DND-41 (cell line): ENCODE measurements at regions not wholly inside any gene's neighbourhood (a gene's known extent, or its start where the extent isn't known, plus 50 kb on each side); places are given as distances from the start of the nearest gene placed in this dataset.

Experiments
- ATAC-seq: fragments of 200-7000 bp; cut with Tn5 transposase; 3 replicates; pipeline ENCODE4 v1.9.1; 2021; ENCODE audit warnings: low read depth; ENCODE audit not compliant: insufficient read depth
- DNase-seq: peaks from one replicate; pipeline ENCODE4 v3.0.0-alpha.2; 2020
- H2AFZ ChIP-seq: 2 replicates; pipeline ENCODE4 v1.6.0; 2012; ENCODE audit warnings: low read depth, low read length
- H3K27ac ChIP-seq: 2 replicates; pipeline ENCODE4 v1.5.1; 2012; ENCODE audit warnings: low read length, inconsistent platforms
- H3K27me3 ChIP-seq: fragments of 200-600 bp; sonication (generic); 2 replicates; pipeline ENCODE4 v1.6.0; 2012; ENCODE audit warnings: low read length, mild to moderate bottlenecking, inconsistent platforms; ENCODE audit not compliant: insufficient read depth, poor library complexity
- H3K36me3 ChIP-seq: 2 replicates; pipeline ENCODE4 v1.5.1; 2012; ENCODE audit warnings: low read length, inconsistent platforms; ENCODE audit not compliant: insufficient read depth
- H3K4me1 ChIP-seq: 2 replicates; pipeline ENCODE4 v1.5.1; 2012; ENCODE audit warnings: mild to moderate bottlenecking, low read length; ENCODE audit not compliant: insufficient read depth
- H3K4me2 ChIP-seq: 2 replicates; pipeline ENCODE4 v1.6.0; 2012; ENCODE audit warnings: mild to moderate bottlenecking, moderate library complexity, low read length, inconsistent platforms; ENCODE audit not compliant: insufficient read depth
- H3K4me3 ChIP-seq, 2 experiments: fragments of 200-600 bp in 1 of 2; shearing (Covaris generic) in 1 of 2; 2 replicates each; pipeline ENCODE4 v1.5.1; 2012 to 2016; ENCODE audit warnings: inconsistent platforms in 2 of 2, low read length in 2 of 2, mild to moderate bottlenecking in 2 of 2, low read depth in 1 of 2, moderate library complexity in 1 of 2
- H3K79me2 ChIP-seq: 2 replicates; pipeline ENCODE4 v1.6.0; 2012; ENCODE audit warnings: low read length, inconsistent platforms; ENCODE audit not compliant: insufficient read depth
- H3K9ac ChIP-seq: 2 replicates; pipeline ENCODE4 v1.6.0; 2012; ENCODE audit warnings: low read depth, mild to moderate bottlenecking, inconsistent platforms, low read length, moderate library complexity
- H3K9me3 ChIP-seq: 2 replicates; pipeline ENCODE4 v1.5.1; 2012; ENCODE audit warnings: low read length, moderate library complexity, mild to moderate bottlenecking, inconsistent platforms; ENCODE audit not compliant: insufficient read depth, severe bottlenecking
- H4K20me1 ChIP-seq: 2 replicates; pipeline ENCODE4 v1.6.0; 2012; ENCODE audit warnings: low read length; ENCODE audit not compliant: insufficient read depth
- CTCF ChIP-seq: IDR thresholded peaks from 2 replicates; pipeline ENCODE4 v1.5.1; 2012; ENCODE audit warnings: borderline replicate concordance, low read length, moderate library complexity, mild to moderate bottlenecking; ENCODE audit not compliant: poor library complexity, severe bottlenecking; ENCODE audit errors: extremely low read depth
- EZH2 ChIP-seq: IDR thresholded peaks from 3 replicates; pipeline ENCODE4 v1.6.1; 2012; ENCODE audit warnings: borderline replicate concordance, low read depth, mild to moderate bottlenecking, moderate library complexity, low read length, inconsistent platforms; ENCODE audit not compliant: severe bottlenecking

DNA sequence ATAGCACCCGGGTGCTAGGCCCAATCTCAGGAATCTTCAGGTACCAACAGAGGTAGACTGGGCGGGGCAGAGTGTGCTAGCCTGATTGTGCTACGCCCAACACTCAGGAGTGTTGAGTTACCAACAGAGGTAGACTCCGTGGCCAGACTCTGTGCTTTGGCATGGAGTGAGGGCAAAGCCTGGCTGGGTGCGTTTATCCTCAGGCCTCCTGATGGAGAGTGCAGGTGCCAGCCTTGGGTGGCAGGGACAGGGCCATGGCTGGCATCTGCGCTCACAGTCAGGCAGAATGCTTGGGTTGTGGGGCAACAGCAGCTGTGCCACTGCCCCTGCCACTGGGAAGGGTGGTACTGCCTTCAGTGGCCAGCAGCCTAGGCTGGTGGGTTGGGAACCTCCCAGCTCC is 111.6 kb downstream of the NEUROD6 start:
- H3K79me2 ChIP-seq, result no peaks in the 10 kb centered on the region
- ATAC-seq, result no peak
- TF ChIP-seq EZH2 (no peak), CTCF (no peak)
- no peak overlapping the region for H3K4me3 ChIP-seq
- H3K27ac ChIP-seq, result no peak overlapping the region
- H4K20me1 ChIP-seq, result no peaks in the 10 kb centered on the region
- no peaks in the 10 kb centered on the region for H3K36me3 ChIP-seq
- no peak for DNase-seq
- H3K9me3 ChIP-seq, result peaks cover 6% of the 10 kb centered on the region
- H3K4me1 ChIP-seq, result no peaks in the 10 kb centered on the region
- no peaks in the 10 kb centered on the region for H3K27me3 ChIP-seq
- H3K9ac ChIP-seq, result no peak overlapping the region
- no peak overlapping the region for H3K4me2 ChIP-seq
- no peak overlapping the region for H2AFZ ChIP-seq

- no peak for DNase-seq
- no peak for ATAC-seq
- Histone ChIP-seq H3K4me3 (no peak overlapping the region), H3K27me3 (no peaks in the 10 kb centered on the region), H2AFZ (no peak overlapping the region), H3K4me1 (no peaks in the 10 kb centered on the region), H3K4me2 (no peak overlapping the region), H3K79me2 (no peaks in the 10 kb centered on the region), H3K36me3 (no peaks in the 10 kb centered on the region), H4K20me1 (no peaks in the 10 kb centered on the region), H3K9me3 (no peaks in the 10 kb centered on the region), H3K27ac (no peak overlapping the region), H3K9ac (no peak overlapping the region)
- TF ChIP-seq EZH2, result no peak
- no peak for TF ChIP-seq CTCF
Measured at GRCh38 chr7:31214751-31215150, 125.8 kb downstream of the NEUROD6 start.

- TF ChIP-seq EZH2, result no peak
- TF ChIP-seq CTCF, result no peak
- Histone ChIP-seq H3K79me2 (no peaks in the 10 kb centered on the region), H3K4me2 (no peak overlapping the region), H3K27ac (no peak overlapping the region), H3K4me3 (no peak overlapping the region), H3K9ac (no peak overlapping the region), H2AFZ (no peak overlapping the region), H3K4me1 (no peaks in the 10 kb centered on the region), H3K27me3 (no peaks in the 10 kb centered on the region), H3K9me3 (no peaks in the 10 kb centered on the region), H4K20me1 (no peaks in the 10 kb centered on the region), H3K36me3 (no peaks in the 10 kb centered on the region)
- no peak for DNase-seq
- ATAC-seq, result no peak
Measured at GRCh38 chr7:31211281-31211680, 129.2 kb downstream of the NEUROD6 start.

DNA sequence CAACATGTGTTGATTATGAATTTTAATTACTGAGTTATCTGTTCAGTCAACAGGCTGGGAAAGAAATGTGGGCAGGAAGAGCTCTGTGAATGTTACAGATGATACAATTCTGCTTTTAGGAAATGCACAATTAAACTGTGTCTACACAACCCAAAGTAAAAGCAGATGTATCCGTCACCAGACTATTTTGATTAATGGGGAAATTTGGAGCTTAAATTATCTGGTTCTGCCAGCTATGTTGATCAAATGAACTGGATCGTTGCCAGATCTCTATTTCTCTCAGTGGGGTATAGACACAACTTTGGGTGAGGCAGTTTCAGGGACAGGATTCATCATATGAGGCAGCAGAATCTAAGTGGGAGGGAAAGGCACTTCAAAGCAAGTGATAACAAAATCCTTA is 136.5 kb downstream of the NEUROD6 start:
- no peaks in the 10 kb centered on the region for H3K9me3 ChIP-seq
- no peaks in the 10 kb centered on the region for H3K27me3 ChIP-seq
- H3K79me2 ChIP-seq, result no peaks in the 10 kb centered on the region
- H4K20me1 ChIP-seq, result no peaks in the 10 kb centered on the region
- H3K4me3 ChIP-seq, result no peak overlapping the region
- no peak for DNase-seq
- no peak for TF ChIP-seq EZH2
- no peak for TF ChIP-seq CTCF
- no peak overlapping the region for H3K4me2 ChIP-seq
- H3K4me1 ChIP-seq, result no peaks in the 10 kb centered on the region
- H3K9ac ChIP-seq, result no peak overlapping the region
- H3K27ac ChIP-seq, result no peak overlapping the region
- no peak overlapping the region for H2AFZ ChIP-seq
- no peaks in the 10 kb centered on the region for H3K36me3 ChIP-seq
- ATAC-seq, result no peak
